Prostate gland (tissue), 2 donors: ENCODE measurements at regions not wholly inside any gene's neighbourhood (a gene's known extent, or its start where the extent isn't known, plus 50 kb on each side); places are given as distances from the start of the nearest gene placed in this dataset.

Experiments
- CTCF ChIP-seq, 4 experiments: fragments of 200-600 bp in 2 of 4; fragments of 450-650 bp in 2 of 4; sonication (generic) in 2 of 4; IDR thresholded peaks; 1 replicate in 3 of 4; 2 replicates in 1 of 4; pipeline ENCODE4 v1.5.1; 2016 to 2019; ENCODE audit warnings: antibody characterized with exemption in 4 of 4, mild to moderate bottlenecking in 2 of 4, moderate library complexity in 2 of 4
- POLR2A ChIP-seq: fragments of 450-650 bp; IDR thresholded peaks from one replicate; pipeline ENCODE4 v1.6.1; 2016; ENCODE audit warnings: antibody characterized with exemption, mild to moderate bottlenecking
- POLR2AphosphoS5 ChIP-seq: sonication (generic); formaldehyde crosslinking; IDR thresholded peaks from one replicate; pipeline ENCODE4 v1.6.1; 2017; ENCODE audit warnings: antibody characterized with exemption

- TF ChIP-seq CTCF (IDR thresholded peaks at IDR 0.05) (no peak), POLR2A (no peak), POLR2AphosphoS5 (no peak)
These were observed 217.6 kb upstream of the CPHXL start for GRCh38 chr16:75943705-75944514.
